GM18873 (cell line): ENCODE measurements at regions not wholly inside any gene's neighbourhood (a gene's known extent, or its start where the extent isn't known, plus 50 kb on each side); places are given as distances from the start of the nearest gene placed in this dataset.

Source experiments
- ATAC-seq: cut with Tn5 transposase; IDR thresholded peaks from one replicate; pipeline ENCODE4 v1.9.1; 2021; ENCODE audit warnings: mild to moderate bottlenecking, moderate library complexity, moderate number of reproducible peaks; ENCODE audit not compliant: unreplicated experiment, low FRiP score

DNA sequence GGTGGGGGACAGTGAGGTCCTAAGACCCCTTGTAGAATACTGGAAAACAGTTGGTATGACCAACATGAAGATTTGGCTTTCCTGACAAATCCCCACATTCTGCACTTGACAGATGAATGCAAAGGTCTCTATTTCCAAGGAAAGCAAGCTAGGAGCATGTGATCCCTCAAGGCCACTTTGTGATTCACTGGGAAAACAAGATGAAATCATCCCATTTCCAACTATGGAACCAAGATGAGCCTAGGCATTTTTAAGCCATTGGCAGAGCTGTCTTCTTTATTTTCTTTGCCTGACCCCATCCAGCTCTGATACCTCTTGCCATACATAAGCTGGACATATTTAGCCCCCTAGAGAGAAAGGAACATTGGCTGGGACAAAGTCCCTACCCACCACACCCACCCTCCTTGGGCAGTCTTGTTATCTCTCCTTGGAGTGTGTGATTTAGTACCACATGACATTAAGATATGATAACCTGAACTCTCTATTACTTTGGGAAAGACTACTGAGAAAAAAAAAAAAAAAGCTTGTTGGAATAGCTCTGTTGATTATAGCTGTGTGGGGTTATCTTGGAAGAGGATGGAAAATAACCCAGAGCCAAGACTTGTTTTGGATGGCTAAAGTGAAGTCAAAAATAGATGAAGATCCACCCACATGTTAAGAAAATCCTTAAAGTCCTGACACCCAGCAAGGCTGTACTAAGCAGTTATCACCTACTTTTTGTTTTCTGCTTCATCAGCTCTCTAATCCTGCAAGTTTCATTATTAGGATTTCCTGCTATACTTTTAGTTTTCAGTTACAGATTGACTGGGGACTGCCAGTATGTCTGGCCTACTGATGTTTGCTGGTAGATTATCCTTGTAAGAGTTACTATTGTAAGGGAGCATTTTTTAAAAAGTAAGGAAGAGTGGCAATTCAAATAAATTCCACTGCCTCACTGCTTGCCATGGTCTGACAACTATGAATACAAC is 90.1 kb upstream of the PREP start:
- ATAC-seq, result peak; percentile 71

DNA sequence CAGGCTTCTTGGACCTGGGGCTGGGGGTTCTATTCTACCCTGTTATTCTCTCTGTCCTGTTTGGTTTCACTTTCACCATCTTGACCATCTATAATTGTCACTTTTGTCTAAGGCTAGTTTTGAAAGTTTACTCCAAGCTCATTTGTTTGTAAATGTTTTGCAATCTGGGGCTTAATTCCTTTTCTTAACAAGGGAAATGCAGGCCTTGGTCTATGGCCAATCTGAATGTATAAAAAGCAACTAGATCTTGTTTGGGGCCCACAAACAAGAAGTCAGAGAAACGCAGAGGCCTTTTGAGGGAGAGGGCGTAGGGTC is 86.3 kb upstream of the PREP start:
- no peak for ATAC-seq

DNA sequence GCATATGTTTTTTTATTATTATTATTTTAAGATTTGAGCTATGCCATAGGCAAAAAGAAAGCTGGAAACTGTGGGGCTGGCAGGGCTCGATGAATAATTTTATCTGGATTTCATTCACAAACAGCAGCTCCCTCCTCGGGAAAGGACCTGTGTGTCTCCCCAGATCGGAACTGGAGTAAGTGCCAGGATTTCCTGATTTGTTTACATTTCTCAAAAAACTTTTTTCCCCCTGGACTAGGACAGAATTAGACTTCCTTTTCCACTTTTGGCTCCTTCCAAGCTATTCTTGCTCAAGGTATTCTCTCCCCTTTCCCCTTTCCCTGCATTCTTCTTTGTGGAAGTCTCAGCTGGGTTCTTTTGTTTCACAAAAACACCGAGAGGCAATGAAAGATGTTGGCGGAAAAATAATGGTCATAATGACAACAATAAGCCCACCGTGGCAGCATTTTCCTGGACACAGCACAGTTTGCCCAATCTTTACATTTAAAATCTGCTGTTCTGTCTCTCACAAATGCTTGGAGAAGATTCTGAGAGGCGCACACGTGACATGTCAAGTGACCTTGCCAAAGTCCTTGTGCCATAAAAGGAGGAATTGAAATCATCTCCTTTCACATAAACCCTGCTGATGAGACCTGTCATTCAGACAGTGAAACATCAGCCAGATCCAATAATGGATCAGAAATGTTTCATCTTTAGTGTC is 85.8 kb upstream of the PREP start:
- no peak for ATAC-seq

DNA sequence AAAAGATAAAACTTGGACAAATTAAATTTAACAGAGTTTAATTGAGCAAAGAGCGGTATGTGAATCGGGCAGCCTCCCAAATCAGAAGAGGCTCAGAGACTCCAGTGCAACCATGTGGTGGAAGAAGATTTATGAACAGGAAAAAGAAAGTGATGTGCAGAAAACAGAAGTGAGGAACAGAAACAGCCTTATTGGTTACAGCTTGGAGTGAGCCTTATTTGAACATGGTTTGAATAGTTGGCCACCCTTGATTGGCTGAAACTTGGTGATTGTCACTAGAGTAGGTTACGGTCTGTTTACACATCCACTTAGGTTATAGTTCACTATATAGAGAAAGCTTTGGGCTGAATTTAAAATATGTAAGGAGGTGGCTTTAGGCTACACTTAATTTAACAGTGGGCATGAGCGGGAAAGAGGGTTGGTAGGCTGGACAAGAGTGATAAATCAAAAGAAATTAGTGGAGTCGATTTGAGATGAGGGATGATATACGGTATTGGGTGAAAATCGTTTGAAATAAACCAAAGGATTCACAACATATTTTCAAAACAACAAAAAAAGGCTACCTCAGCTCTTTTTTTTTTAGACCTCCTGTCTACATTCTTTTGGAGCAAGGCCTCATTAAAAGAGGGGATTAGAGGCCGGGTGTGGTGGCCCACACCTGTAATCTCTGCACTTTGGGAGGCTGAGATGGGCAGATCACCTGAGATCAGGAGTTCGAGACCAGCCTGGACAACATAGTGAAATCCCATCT is 84.3 kb upstream of the PREP start:
- ATAC-seq, result no peak

DNA sequence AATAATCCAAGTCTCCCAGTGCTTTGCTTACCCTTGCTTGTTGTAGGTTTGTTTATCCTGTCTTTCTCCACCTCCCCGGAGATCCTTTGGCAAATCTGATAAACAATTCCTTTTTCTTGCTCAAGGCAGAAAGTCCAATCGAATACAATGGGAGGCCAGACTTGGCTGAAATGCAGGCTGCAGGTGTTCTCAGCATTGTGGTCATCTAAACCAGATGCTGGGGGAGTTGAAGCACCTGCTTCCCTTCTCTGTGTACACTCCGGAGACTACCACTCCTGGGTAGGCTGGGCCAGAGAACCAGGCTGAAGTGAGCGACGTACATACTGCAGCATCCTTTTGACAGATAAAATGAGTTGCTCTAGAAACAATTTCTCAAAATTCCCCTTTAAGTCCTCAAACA is 82.6 kb upstream of the PREP start:
- peak; percentile 61 for ATAC-seq

DNA sequence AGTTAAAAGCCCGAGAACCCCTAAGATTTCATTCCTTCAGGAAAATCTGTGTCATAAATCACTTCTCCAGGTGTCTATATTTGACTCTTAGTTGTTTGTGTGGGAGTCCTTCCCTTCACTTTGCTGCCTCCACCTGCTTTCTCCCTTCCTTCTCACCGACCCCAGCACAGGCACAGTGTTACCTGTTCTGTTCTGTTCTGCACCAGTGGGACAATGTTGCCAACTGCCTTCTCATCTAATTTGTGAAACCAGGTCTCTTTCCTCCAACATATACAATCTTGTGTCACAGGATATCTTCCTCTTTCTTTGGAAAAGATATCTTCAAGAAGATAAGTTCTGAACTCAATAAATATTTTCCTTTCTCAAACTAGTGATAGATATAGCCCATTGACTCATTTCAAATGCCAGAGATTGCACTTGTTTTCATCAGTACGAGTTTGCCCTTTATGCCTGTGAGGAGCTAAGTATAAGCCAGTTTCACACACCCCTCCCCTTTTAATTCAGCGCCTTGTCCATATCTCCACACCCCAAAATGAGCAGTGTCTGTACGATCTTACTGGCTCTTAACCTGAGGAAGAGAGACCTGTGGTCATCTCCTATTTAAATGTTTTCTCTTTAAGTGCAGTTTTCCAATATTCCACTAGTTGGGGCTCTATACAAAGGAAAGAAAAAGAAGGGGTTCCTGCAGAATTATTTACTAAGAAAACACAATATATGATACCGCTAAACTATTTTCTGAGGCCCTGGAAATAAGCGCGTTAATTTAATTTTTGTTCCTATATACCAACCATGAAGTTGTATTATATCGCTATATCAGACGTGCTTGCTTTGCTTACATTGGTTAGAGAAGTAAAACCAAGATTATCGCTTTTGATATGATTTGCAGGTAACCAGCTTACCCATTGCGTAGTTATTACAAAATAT is 81.6 kb upstream of the PREP start:
- ATAC-seq, result peak; percentile 45

DNA sequence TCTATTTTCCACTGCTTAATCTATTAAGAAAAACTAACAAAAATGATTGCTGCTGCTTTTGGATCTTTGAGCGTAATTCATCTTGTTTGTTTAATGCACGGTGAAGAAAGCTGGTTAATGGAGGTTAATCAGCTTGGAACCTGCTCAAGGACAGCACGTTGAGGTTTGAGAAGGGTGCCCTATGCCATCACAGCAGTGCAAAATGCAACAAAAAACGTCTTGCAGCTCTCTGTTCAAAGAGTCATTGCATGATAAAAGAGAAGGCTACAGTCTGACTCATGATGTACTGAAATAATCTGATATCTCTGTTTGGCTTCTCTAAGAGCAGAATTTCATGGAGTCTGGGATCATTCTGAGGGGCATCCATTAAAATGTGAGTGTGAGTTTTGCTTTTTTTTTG is 80.6 kb upstream of the PREP start:
- ATAC-seq, result no peak

DNA sequence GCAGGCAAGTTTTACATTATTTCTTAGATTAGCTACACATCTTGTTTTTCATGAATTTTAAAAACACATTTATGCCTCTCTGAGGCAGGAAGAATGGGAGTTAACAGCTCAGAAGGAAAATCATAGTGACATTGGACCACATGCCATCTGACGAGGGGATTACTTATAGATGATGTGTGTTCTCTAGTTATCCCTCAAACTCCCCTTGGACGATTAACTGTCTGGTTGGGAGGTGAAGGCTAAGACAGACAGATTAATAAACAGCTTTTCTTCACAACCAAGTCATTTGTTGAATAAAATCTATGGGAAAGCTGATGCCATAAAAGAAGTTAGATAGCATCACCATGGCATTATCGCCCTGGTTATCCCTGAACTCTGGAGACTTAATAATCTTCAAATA is 80.0 kb upstream of the PREP start:
- no peak for ATAC-seq

DNA sequence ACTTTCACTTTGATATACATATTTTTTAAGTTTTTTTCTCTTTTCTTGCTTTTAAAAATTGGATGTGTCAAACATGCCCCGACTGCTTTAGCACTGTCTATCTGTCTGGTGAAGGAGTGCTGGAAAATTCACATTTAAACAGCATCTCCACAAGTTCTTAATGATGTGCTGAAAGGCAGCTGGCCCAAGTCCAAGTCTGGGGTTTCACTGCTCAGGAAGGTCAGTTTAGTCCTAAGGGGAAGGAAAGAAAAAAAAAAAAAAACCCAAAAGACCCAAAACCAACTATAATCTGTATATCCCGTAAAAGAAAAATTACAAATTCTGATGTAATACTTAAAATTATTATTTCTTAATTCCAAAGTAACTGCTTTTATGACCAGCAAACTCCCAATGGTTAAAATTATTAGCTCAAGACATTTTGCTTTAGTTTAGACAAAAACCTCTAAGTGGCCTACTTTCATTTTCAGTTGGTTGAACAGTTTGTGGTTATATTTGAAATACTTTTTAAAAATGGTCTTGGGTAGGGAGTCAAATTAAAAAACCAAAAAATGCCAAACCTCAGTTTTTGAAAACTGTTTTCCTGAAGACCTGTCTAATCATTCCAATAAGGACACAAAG is 79.5 kb upstream of the PREP start:
- no peak for ATAC-seq

DNA sequence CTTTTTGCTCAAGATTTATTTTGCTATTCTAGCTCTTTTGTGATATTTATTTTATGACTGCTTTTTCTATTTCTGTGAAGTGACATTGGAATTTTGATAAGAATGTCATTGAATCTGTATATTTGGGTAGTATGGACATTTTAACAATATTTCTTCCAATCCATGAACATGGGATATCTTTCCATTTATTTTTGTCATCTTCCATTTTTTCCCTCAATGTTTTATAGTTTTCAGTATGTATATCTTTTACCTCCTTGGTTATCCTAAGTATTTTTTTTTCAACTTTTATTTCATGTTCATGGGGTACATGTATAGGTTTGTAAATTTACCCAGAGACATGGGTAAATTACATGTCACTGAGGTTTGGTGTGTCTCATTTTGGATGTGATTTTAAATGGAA is 74.1 kb upstream of the PREP start:
- ATAC-seq, result no peak

DNA sequence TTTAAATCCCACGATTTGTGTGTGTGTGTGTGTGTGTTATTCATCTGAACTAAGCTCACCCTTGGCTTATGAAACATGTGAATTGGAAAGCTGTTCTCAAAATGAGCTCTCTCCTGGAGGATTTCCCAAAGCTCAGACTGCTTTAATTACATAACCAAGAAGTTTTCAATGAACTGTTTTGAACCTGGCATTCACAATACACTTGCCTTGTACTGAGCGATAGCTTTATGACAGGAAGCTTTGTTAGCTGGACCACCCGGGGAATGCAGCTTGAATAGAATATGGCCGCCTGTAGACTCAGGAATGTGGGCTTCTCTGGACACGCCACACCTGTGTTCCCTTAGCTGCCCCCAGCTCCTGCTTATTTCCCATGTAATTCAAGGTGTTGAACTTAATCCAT is 71.4 kb upstream of the PREP start:
- no peak for ATAC-seq

DNA sequence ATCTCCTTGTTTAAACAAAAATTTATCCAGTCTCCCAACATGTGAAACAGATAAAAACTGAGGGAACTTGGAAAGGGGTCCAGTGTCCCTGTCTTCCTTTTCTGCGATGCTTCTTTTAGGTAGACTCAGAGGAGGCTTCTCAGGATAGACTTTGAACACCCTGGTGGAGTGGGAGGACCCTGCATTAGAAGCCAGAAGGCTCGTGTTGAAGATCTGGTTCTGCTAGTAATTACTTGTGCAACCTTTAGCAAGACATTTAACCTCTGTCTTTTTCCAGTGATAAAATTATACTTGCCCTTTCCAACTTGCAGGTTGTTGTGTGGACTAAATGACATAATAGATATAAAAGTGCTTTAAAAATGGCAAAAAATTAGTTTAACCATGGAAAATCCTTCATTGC is 67.1 kb upstream of the PREP start:
- ATAC-seq, result no peak

DNA sequence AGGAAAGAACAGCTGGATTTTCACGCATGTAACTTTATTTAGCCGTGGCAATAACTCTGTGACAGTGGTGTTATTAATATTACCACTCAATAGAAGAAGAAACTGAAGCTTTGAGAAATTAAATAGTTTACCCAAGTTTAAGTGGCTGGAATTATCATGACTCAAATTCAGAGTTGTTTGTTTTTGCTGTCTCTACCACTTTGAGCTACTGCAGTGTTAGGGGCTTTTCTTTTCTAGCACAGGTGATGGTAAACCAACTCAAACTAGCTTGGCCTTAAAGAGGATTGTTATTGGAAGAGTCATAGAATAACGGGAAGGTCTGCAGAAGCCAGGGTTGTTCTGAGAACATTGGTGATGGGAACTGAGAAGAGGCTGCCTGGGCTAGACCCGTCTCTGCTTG is 66.0 kb upstream of the PREP start:
- ATAC-seq, result no peak

DNA sequence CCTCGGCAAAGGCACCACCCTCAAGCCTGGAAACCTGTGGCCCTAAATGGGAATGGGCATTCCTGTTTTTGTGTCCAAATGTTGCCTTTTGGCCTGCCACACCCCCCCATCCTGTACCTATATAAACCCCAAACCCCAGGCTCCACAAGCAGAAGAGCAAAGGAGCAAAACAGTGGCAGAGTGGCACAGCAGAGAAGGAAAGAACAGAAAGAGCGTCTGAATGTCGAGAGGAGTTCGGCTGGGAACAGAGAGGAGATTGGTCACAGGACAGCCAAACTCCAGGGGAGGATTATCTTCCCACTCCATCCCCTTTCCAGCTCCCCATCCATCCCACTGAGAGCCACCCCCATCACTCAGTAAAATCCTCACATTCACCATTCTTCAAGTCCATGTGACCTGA is 58.0 kb upstream of the PREP start:
- no peak for ATAC-seq

DNA sequence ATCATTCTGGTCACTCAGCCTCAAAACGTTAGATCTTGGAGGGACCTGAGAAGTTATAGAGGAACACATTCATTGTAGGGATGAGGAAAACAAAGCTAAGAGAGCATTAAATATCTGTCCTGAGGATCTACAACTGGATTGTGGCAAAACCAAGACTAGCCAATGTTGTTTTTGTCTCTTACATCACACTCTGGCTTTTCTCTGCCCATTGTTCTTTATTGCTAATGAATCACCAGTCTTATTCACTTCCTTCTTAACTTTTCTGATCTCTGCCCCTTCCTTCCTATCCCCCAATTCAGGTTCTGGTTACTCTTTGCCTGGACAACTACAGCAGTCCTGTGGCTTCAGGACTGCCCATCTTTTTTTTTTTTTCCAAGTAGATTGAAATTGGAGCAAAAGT is 57.0 kb upstream of the PREP start:
- no peak for ATAC-seq

DNA sequence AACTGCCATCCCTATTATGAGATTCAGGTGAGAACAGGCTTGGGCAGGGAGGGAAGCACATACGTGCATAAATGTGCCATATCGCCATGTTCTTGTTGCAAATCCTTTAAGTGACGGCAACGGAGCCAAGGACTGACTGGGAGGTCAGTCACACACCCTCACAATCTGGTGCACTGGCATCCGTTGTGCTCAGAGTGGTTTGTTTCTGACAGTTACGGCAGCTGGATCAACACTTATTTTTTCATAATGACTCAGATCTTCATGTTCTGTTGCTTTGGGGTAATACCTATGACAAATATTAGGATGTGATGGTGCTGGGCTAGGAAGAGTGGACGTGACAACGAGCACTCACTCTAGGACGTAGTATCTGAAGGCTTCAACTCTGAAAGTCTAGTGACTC is 56.2 kb upstream of the PREP start:
- ATAC-seq, result peak; percentile 91

DNA sequence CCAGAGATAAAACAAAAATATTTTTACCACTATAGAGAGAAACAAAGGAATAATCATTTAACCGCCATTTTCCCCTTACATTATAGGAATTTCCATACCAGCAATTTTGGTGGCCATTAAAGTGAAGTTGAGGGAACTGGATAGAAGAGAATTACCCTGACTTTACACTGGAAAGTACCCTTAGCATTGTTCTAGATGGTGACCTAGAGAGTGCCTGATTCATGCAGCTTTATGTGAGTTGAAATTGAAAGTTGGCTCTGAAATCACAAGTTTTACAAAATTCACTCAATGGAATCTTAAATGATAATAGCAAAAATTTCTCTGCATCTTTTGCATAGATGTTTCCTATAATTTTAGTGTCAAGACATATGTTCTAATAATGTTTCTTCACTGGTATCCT is 55.7 kb upstream of the PREP start:
- ATAC-seq, result peak; percentile 33

DNA sequence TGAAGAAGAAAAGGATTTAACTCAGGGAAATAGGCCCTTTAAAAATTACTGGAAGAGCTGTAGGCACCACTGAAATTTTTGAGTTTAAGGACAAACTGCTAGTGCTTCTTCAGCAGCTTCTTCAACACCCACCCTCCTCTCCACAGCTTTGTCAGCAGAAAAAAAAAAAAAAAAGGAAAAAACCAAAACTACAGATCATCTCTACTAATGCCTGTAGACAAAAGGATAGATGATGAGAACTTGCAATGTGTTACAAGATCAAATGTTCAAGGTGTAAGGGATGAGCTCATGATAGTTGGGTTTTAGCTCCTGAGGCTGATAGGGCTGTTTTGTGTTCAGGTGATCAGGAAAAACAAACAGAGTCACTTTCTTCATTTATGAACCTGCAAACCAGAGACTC is 55.2 kb upstream of the PREP start:
- ATAC-seq, result no peak

DNA sequence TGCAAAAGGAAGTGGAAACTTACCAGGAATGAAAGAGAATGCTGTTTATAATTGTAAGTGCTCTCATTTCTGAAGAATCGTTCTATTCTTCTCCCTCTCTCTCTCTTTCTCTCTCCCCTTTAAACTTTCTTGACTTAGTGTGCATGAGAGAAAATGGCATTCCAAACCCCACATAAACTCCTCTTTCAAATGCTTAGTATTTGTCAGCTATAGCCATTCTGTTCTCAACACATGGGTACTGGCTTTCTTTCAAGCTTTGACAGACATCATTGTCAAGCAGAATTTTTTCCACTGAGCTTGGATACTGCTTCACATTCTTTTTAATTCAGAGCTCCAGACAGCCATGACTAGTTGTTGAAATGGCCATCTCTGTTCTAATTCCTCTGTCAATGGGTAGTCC is 51.1 kb upstream of the PREP start:
- ATAC-seq, result no peak
